ENCODE measurements at regions not wholly inside any gene's neighbourhood (a gene's known extent, or its start where the extent isn't known, plus 50 kb on each side); places are given as distances from the start of the nearest gene placed in this dataset.
"Not testable (repeated sequence)": the region's sequence is repeated elsewhere in the genome, so short reads cannot be mapped to it uniquely, and the experiment has no call there.

GRCh38 chr3:170808041-170808440 lies 62.0 kb downstream of the RPL22L1 start:
- TF ChIP-seq EZH2 (IDR thresholded peaks at IDR 0.05; ENCODE audit: borderline replicate concordance, low read depth, low read length, severe bottlenecking) (no peak), CTCF (IDR thresholded peaks at IDR 0.05; ENCODE audit: borderline replicate concordance, extremely low read depth, low read length, poor library complexity, severe bottlenecking) (no peak)
- no peaks in the 10 kb centered on the region for H3K27me3 ChIP-seq (ENCODE audit: insufficient read depth, low read length, poor library complexity)
- H3K27ac ChIP-seq (ENCODE audit: low read length), result no peak overlapping the region
- no peaks in the 10 kb centered on the region for H3K4me1 ChIP-seq (ENCODE audit: insufficient read depth, low read length)
- no peaks in the 10 kb centered on the region for H3K36me3 ChIP-seq (ENCODE audit: insufficient read depth, low read length)
- H3K9me3 ChIP-seq (ENCODE audit: insufficient read depth, low read length, severe bottlenecking), result no peaks in the 10 kb centered on the region
- no peak overlapping the region for H3K4me2 ChIP-seq (ENCODE audit: insufficient read depth, low read length)
- no peak overlapping the region for H3K4me3 ChIP-seq (ENCODE audit: low read depth in 1 of 2, low read length in 2 of 2)
- no peak for DNase-seq
- H3K79me2 ChIP-seq (ENCODE audit: insufficient read depth, low read length), result no peaks in the 10 kb centered on the region
- ATAC-seq (ENCODE audit: insufficient read depth, low read depth), result no peak
- no peak overlapping the region for H2AFZ ChIP-seq (ENCODE audit: low read depth, low read length)
- no peak overlapping the region for H3K9ac ChIP-seq (ENCODE audit: low read depth, low read length)
- no peaks in the 10 kb centered on the region for H4K20me1 ChIP-seq (ENCODE audit: insufficient read depth, low read length)

GRCh38 chr3:170806676-170807075 lies 63.3 kb downstream of the RPL22L1 start:
- H3K79me2 ChIP-seq (ENCODE audit: insufficient read depth, low read length), result no peaks in the 10 kb centered on the region
- peaks cover 2% of the 10 kb centered on the region for H3K27me3 ChIP-seq (ENCODE audit: insufficient read depth, low read length, poor library complexity)
- H2AFZ ChIP-seq (ENCODE audit: low read depth, low read length), result no peak overlapping the region
- no peaks in the 10 kb centered on the region for H4K20me1 ChIP-seq (ENCODE audit: insufficient read depth, low read length)
- H3K27ac ChIP-seq (ENCODE audit: low read length), result no peak overlapping the region
- no peaks in the 10 kb centered on the region for H3K4me1 ChIP-seq (ENCODE audit: insufficient read depth, low read length)
- DNase-seq, result no peak
- H3K36me3 ChIP-seq (ENCODE audit: insufficient read depth, low read length), result no peaks in the 10 kb centered on the region
- no peak overlapping the region for H3K4me2 ChIP-seq (ENCODE audit: insufficient read depth, low read length)
- H3K4me3 ChIP-seq (ENCODE audit: low read depth in 1 of 2, low read length in 2 of 2), result no peak overlapping the region
- no peak overlapping the region for H3K9ac ChIP-seq (ENCODE audit: low read depth, low read length)
- no peak for ATAC-seq (ENCODE audit: insufficient read depth, low read depth)
- no peak for TF ChIP-seq EZH2 (IDR thresholded peaks at IDR 0.05; ENCODE audit: borderline replicate concordance, low read depth, low read length, severe bottlenecking)
- no peak for TF ChIP-seq CTCF (IDR thresholded peaks at IDR 0.05; ENCODE audit: borderline replicate concordance, extremely low read depth, low read length, poor library complexity, severe bottlenecking)
- no peaks in the 10 kb centered on the region for H3K9me3 ChIP-seq (ENCODE audit: insufficient read depth, low read length, severe bottlenecking)

GRCh38 chr3:170806141-170806540 lies 63.9 kb downstream of the RPL22L1 start:
- no peak overlapping the region for H3K4me2 ChIP-seq (ENCODE audit: insufficient read depth, low read length)
- no peak overlapping the region for H2AFZ ChIP-seq (ENCODE audit: low read depth, low read length)
- H3K9ac ChIP-seq (ENCODE audit: low read depth, low read length), result no peak overlapping the region
- DNase-seq (no peak), ATAC-seq (ENCODE audit: insufficient read depth, low read depth) (no peak)
- no peaks in the 10 kb centered on the region for H3K36me3 ChIP-seq (ENCODE audit: insufficient read depth, low read length)
- H4K20me1 ChIP-seq (ENCODE audit: insufficient read depth, low read length), result no peaks in the 10 kb centered on the region
- H3K4me1 ChIP-seq (ENCODE audit: insufficient read depth, low read length), result no peaks in the 10 kb centered on the region
- peaks cover 7% of the 10 kb centered on the region for H3K27me3 ChIP-seq (ENCODE audit: insufficient read depth, low read length, poor library complexity)
- H3K27ac ChIP-seq (ENCODE audit: low read length), result no peak overlapping the region
- H3K9me3 ChIP-seq (ENCODE audit: insufficient read depth, low read length, severe bottlenecking), result no peaks in the 10 kb centered on the region
- H3K4me3 ChIP-seq (ENCODE audit: low read depth in 1 of 2, low read length in 2 of 2), result no peak overlapping the region
- TF ChIP-seq CTCF (IDR thresholded peaks at IDR 0.05; ENCODE audit: borderline replicate concordance, extremely low read depth, low read length, poor library complexity, severe bottlenecking) (no peak), EZH2 (IDR thresholded peaks at IDR 0.05; ENCODE audit: borderline replicate concordance, low read depth, low read length, severe bottlenecking) (no peak)
- H3K79me2 ChIP-seq (ENCODE audit: insufficient read depth, low read length), result no peaks in the 10 kb centered on the region

- not testable (repeated sequence) for H3K27me3 ChIP-seq (ENCODE audit: insufficient read depth, low read length, poor library complexity); H3K4me1 ChIP-seq (ENCODE audit: insufficient read depth, low read length); DNase-seq; H3K27ac ChIP-seq (ENCODE audit: low read length); H3K4me3 ChIP-seq (ENCODE audit: low read depth in 1 of 2, low read length in 2 of 2); H3K79me2 ChIP-seq (ENCODE audit: insufficient read depth, low read length); H4K20me1 ChIP-seq (ENCODE audit: insufficient read depth, low read length); H3K36me3 ChIP-seq (ENCODE audit: insufficient read depth, low read length); H3K9me3 ChIP-seq (ENCODE audit: insufficient read depth, low read length, severe bottlenecking); H2AFZ ChIP-seq (ENCODE audit: low read depth, low read length); H3K4me2 ChIP-seq (ENCODE audit: insufficient read depth, low read length); H3K9ac ChIP-seq (ENCODE audit: low read depth, low read length); ATAC-seq (ENCODE audit: insufficient read depth, low read depth)
These were observed 64.7 kb downstream of the RPL22L1 start for GRCh38 chr3:170805296-170805695.

- not testable (repeated sequence) for H3K9me3 ChIP-seq (ENCODE audit: insufficient read depth, low read length, severe bottlenecking); H3K36me3 ChIP-seq (ENCODE audit: insufficient read depth, low read length); H3K79me2 ChIP-seq (ENCODE audit: insufficient read depth, low read length); H4K20me1 ChIP-seq (ENCODE audit: insufficient read depth, low read length); ATAC-seq (ENCODE audit: insufficient read depth, low read depth); H2AFZ ChIP-seq (ENCODE audit: low read depth, low read length); H3K27ac ChIP-seq (ENCODE audit: low read length); DNase-seq; H3K4me3 ChIP-seq (ENCODE audit: low read depth in 1 of 2, low read length in 2 of 2); H3K9ac ChIP-seq (ENCODE audit: low read depth, low read length); H3K4me2 ChIP-seq (ENCODE audit: insufficient read depth, low read length); H3K4me1 ChIP-seq (ENCODE audit: insufficient read depth, low read length); H3K27me3 ChIP-seq (ENCODE audit: insufficient read depth, low read length, poor library complexity)
These were observed 65.4 kb downstream of the RPL22L1 start for GRCh38 chr3:170804634-170805033.

Measured in DND-41 (cell line).